ENCODE measurements at regions not wholly inside any gene's neighbourhood (a gene's known extent, or its start where the extent isn't known, plus 50 kb on each side); places are given as distances from the start of the nearest gene placed in this dataset.
"Not testable (repeated sequence)": the region's sequence is repeated elsewhere in the genome, so short reads cannot be mapped to it uniquely, and the experiment has no call there.

- Histone ChIP-seq H3K27ac (ENCODE audit: low read depth, low read length) (no peak overlapping the region), H2AFZ (ENCODE audit: low read depth, low read length, severe bottlenecking) (no peak overlapping the region), H4K20me1 (ENCODE audit: low read depth, low read length) (no peaks in the 10 kb centered on the region), H3K36me3 (ENCODE audit: low read length) (no peaks in the 10 kb centered on the region), H3K4me2 (ENCODE audit: low read depth, low read length, poor library complexity, severe bottlenecking) (no peak overlapping the region), H3K79me2 (ENCODE audit: insufficient read depth, low read length) (no peaks in the 10 kb centered on the region), H3K4me3 (ENCODE audit: insufficient read depth, low read length, poor library complexity, severe bottlenecking) (no peak overlapping the region), H3K9me3 (ENCODE audit: insufficient read depth, low read length) (no peaks in the 10 kb centered on the region), H3K27me3 (ENCODE audit: low read length) (no peaks in the 10 kb centered on the region), H3K9ac (ENCODE audit: low read length) (no peak overlapping the region), H3F3A (ENCODE audit: insufficient read depth) (no peaks in the 10 kb centered on the region), H3K9me2 (replicated peaks; ENCODE audit: insufficient read depth, low read length) (no peaks in the 10 kb centered on the region)
- no peak for TF ChIP-seq CTCF (IDR thresholded peaks at IDR 0.05; ENCODE audit: insufficient read depth, low read length, poor library complexity, severe bottlenecking)
- TF ChIP-seq EZH2phosphoT487 (conservative IDR thresholded peaks at IDR 0.05; ENCODE audit: low read length) = no peak
Observed at GRCh38 chr6:126721581-126722160, 381.8 kb downstream of the CENPW start.

- Histone ChIP-seq H3K4me3 (ENCODE audit: insufficient read depth, low read length, poor library complexity, severe bottlenecking) (no peak overlapping the region), H2AFZ (ENCODE audit: low read depth, low read length, severe bottlenecking) (no peak overlapping the region), H4K20me1 (ENCODE audit: low read depth, low read length) (no peaks in the 10 kb centered on the region), H3F3A (ENCODE audit: insufficient read depth) (no peaks in the 10 kb centered on the region), H3K9me3 (ENCODE audit: insufficient read depth, low read length) (no peaks in the 10 kb centered on the region), H3K4me2 (ENCODE audit: low read depth, low read length, poor library complexity, severe bottlenecking) (no peak overlapping the region), H3K36me3 (ENCODE audit: low read length) (no peaks in the 10 kb centered on the region), H3K9me2 (replicated peaks; ENCODE audit: insufficient read depth, low read length) (no peaks in the 10 kb centered on the region), H3K79me2 (ENCODE audit: insufficient read depth, low read length) (no peaks in the 10 kb centered on the region), H3K27ac (ENCODE audit: low read depth, low read length) (no peak overlapping the region), H3K27me3 (ENCODE audit: low read length) (no peaks in the 10 kb centered on the region), H3K9ac (ENCODE audit: low read length) (no peak overlapping the region)
- TF ChIP-seq CTCF (IDR thresholded peaks at IDR 0.05; ENCODE audit: insufficient read depth, low read length, poor library complexity, severe bottlenecking) (no peak), EZH2phosphoT487 (conservative IDR thresholded peaks at IDR 0.05; ENCODE audit: low read length) (no peak)
Observed at GRCh38 chr6:126722411-126722810, 382.5 kb downstream of the CENPW start.

GRCh38 chr6:126723541-126724170 lies 383.7 kb downstream of the CENPW start:
- no peaks in the 10 kb centered on the region for H3K79me2 ChIP-seq (ENCODE audit: insufficient read depth, low read length)
- no peaks in the 10 kb centered on the region for H4K20me1 ChIP-seq (ENCODE audit: low read depth, low read length)
- H3K9ac ChIP-seq (ENCODE audit: low read length) = no peak overlapping the region
- H3F3A ChIP-seq (ENCODE audit: insufficient read depth) = no peaks in the 10 kb centered on the region
- H3K27me3 ChIP-seq (ENCODE audit: low read length) = no peaks in the 10 kb centered on the region
- H2AFZ ChIP-seq (ENCODE audit: low read depth, low read length, severe bottlenecking) = no peak overlapping the region
- H3K27ac ChIP-seq (ENCODE audit: low read depth, low read length) = no peak overlapping the region
- TF ChIP-seq EZH2phosphoT487 (conservative IDR thresholded peaks at IDR 0.05; ENCODE audit: low read length) = no peak
- no peaks in the 10 kb centered on the region for H3K9me2 ChIP-seq (replicated peaks; ENCODE audit: insufficient read depth, low read length)
- no peak overlapping the region for H3K4me2 ChIP-seq (ENCODE audit: low read depth, low read length, poor library complexity, severe bottlenecking)
- no peaks in the 10 kb centered on the region for H3K36me3 ChIP-seq (ENCODE audit: low read length)
- H3K4me3 ChIP-seq (ENCODE audit: insufficient read depth, low read length, poor library complexity, severe bottlenecking) = no peak overlapping the region
- no peaks in the 10 kb centered on the region for H3K9me3 ChIP-seq (ENCODE audit: insufficient read depth, low read length)

- no peak overlapping the region for H3K4me3 ChIP-seq (ENCODE audit: insufficient read depth, low read length, poor library complexity, severe bottlenecking)
- no peaks in the 10 kb centered on the region for H3K36me3 ChIP-seq (ENCODE audit: low read length)
- no peak overlapping the region for H2AFZ ChIP-seq (ENCODE audit: low read depth, low read length, severe bottlenecking)
- no peaks in the 10 kb centered on the region for H3K79me2 ChIP-seq (ENCODE audit: insufficient read depth, low read length)
- no peaks in the 10 kb centered on the region for H3K9me3 ChIP-seq (ENCODE audit: insufficient read depth, low read length)
- H4K20me1 ChIP-seq (ENCODE audit: low read depth, low read length) = no peaks in the 10 kb centered on the region
- H3K4me2 ChIP-seq (ENCODE audit: low read depth, low read length, poor library complexity, severe bottlenecking) = no peak overlapping the region
- no peak for TF ChIP-seq CTCF (IDR thresholded peaks at IDR 0.05; ENCODE audit: insufficient read depth, low read length, poor library complexity, severe bottlenecking)
- TF ChIP-seq EZH2phosphoT487 (conservative IDR thresholded peaks at IDR 0.05; ENCODE audit: low read length) = no peak
- H3K9ac ChIP-seq (ENCODE audit: low read length) = no peak overlapping the region
- H3F3A ChIP-seq (ENCODE audit: insufficient read depth) = no peaks in the 10 kb centered on the region
- H3K9me2 ChIP-seq (replicated peaks; ENCODE audit: insufficient read depth, low read length) = no peaks in the 10 kb centered on the region
- H3K27me3 ChIP-seq (ENCODE audit: low read length) = no peaks in the 10 kb centered on the region
- no peak overlapping the region for H3K27ac ChIP-seq (ENCODE audit: low read depth, low read length)
Observed at GRCh38 chr6:126724821-126725220, 384.9 kb downstream of the CENPW start.

GRCh38 chr6:126726454-126726853 lies 386.5 kb downstream of the CENPW start:
- not testable (repeated sequence) for H3F3A ChIP-seq (ENCODE audit: insufficient read depth)

More at GRCh38 chr6:126726454-126726853, 386.5 kb downstream of the CENPW start:
- not testable (repeated sequence) for H3K36me3 ChIP-seq (ENCODE audit: low read length); H3K27ac ChIP-seq (ENCODE audit: low read depth, low read length); H4K20me1 ChIP-seq (ENCODE audit: low read depth, low read length); H3K9ac ChIP-seq (ENCODE audit: low read length); H3K27me3 ChIP-seq (ENCODE audit: low read length); H3K4me3 ChIP-seq (ENCODE audit: insufficient read depth, low read length, poor library complexity, severe bottlenecking); H2AFZ ChIP-seq (ENCODE audit: low read depth, low read length, severe bottlenecking); H3K4me2 ChIP-seq (ENCODE audit: low read depth, low read length, poor library complexity, severe bottlenecking); H3K79me2 ChIP-seq (ENCODE audit: insufficient read depth, low read length); H3K9me3 ChIP-seq (ENCODE audit: insufficient read depth, low read length); H3K9me2 ChIP-seq (replicated peaks; ENCODE audit: insufficient read depth, low read length)
